ENCODE measurements at regions not wholly inside any gene's neighbourhood (a gene's known extent, or its start where the extent isn't known, plus 50 kb on each side); places are given as distances from the start of the nearest gene placed in this dataset.

DNA sequence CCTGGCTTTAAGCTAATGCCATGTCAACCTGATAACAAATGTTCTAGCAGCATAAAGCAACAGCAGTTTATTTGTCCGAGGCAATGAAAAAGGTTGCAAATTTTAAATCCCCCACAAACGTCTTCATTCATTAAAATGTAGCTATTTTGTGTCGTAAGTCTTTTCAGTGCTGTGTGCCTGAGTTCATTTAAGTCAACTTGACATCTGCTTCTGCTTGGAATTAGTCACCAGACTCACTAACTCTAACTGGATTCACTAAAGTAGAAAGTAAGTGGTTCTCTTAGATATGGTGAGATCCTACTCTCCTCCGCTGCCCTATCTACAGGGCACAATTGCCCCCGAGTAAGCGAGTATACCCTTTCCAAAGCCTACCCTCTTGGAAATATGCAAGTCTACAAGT is 118.4 kb upstream of the CHRM3 start:
- DNase-seq (ENCODE audit: low read depth, low spot score) = no peak

DNA sequence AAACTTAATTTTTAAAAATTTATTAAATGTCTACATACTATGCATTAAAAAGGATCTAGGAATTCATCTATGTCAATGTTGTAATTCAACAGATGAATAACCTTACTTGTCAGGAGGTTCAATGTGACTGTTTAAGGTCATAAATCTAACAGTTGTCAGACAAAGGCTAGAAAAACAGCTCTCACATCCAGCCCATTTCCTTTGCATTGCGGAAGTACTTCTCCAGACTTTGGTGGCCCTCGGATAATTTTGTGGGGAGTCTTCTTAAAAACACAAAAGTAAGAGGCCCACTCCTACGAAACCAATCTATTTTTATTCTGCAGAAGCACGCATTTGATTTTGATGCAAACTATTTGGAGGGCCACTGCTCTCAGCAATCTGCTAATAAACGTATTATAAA is 122.6 kb upstream of the CHRM3 start:
- no peak for DNase-seq (ENCODE audit: low read depth, low spot score)

DNA sequence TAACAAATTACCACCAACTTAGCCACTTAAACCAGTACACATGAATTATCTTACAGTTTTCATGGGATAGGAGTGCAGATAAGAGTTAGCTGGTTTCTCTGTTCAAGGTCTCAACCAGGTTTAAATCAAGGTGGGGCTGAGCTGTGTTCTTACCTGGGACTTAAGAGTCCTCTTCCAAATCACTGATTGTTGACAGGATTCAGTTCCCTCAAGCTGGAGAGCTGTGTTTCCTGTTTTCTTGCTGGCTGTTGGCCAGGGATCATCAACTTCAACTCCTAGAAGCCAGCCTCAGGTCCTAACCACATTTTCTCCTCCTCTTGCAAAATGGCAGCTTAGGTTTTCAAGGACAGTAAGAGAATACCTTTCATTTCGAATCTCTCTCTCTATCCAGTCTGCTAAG is 123.8 kb upstream of the CHRM3 start:
- no peak for DNase-seq (ENCODE audit: low read depth, low spot score)

DNA sequence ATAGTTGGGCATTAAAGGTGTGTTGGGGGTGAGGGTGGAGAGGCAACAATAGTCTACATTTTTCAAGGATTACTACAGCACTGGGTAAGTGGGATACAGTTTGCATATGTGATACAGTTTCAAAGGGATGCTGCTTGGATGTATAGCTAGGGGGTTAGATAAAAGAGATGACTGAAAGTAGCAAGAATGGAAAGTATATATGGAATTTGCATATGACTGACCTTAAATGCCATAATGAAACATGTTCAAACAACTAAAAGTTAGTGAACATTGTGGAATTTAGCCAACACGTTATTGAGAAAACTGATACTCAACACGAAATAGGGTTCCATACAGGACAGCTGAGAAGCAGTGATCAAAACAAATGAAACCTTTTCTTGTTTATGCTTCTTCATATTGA is 124.8 kb upstream of the CHRM3 start:
- DNase-seq (ENCODE audit: low read depth, low spot score) = no peak

DNA sequence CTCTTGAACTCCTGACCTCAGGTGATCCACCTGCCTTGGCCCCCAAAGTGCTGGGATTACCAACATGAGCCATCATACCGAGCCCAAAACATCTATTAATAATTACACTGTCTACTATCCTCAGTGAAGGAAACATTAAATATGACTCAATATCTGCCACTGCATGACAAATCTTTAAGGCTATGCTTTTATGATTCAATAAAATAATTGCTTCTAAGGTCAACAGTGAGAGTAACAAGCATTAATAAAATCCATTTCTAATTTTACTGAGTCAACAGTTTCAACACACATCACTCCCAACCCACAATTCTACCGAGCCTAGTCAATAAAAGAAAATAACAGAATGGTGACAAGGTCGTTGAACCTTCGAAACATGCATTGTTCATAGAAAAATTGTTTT is 125.5 kb upstream of the CHRM3 start:
- DNase-seq (ENCODE audit: low read depth, low spot score) = no peak

DNA sequence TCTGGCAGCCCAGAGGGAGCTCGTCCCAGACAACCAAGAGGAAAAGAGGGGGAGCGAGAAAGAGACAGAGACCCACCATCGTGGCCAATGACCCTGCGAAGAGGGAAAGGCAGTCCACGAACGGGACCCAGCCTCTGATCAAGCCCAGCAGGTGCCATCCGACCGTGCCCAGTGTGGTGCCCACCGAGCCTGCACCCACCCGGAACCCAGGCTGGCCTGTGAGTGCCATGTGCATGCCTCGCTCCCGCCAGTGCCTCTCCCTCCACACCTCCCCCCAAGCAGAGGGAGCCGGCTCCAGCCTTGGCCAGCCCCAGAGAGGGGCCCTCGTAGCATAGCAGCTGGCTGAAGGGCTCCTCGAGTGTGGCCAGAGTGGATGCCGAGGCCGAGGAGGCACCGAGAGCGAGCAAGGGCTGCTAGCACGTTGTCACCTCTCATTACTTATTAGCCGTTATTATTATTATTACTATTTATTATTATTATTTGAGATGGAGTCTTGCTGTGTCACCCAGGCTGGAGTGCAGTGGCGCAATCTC is 130.7 kb upstream of the CHRM3 start:
- DNase-seq (ENCODE audit: low read depth, low spot score) = no peak

DNA sequence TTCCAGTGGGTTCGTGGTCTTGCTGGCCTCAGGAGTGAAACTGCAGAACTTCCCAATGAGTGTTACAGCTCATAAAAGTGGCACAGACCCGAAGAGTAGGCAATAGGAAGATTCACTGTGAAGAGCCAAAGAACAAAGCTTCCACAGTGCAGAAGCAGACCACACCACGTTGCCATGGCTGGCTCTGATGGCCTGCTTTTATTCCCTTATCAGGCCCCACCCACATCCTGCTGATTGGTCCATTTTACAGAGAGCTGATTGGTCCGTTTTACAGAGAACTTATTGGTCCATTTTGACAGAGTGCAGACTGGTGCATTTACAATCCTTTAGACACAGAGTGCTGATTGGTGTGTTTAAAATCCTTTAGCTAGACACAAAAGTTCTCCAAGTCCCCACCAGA is 131.4 kb upstream of the CHRM3 start:
- DNase-seq (ENCODE audit: low read depth, low spot score) = no peak

DNA sequence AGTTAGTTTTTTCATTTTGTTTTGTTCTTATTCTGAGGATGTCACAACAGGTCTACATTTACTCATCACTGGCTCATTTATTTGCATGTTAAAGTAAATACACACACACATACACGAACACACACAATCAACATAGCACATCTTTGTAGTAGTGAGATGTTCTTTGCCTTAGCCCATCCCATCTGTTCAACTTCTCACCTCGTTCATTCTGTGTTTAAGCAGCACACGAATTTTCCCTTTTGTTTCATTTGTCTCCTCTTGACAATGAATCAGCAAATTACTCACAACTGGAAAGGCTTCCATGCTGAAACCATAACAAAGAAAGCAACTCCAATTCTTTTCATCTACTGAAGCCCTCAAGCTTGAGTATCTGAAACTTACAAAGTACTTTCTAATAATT is 133.3 kb upstream of the CHRM3 start:
- no peak for DNase-seq (ENCODE audit: low read depth, low spot score)

DNA sequence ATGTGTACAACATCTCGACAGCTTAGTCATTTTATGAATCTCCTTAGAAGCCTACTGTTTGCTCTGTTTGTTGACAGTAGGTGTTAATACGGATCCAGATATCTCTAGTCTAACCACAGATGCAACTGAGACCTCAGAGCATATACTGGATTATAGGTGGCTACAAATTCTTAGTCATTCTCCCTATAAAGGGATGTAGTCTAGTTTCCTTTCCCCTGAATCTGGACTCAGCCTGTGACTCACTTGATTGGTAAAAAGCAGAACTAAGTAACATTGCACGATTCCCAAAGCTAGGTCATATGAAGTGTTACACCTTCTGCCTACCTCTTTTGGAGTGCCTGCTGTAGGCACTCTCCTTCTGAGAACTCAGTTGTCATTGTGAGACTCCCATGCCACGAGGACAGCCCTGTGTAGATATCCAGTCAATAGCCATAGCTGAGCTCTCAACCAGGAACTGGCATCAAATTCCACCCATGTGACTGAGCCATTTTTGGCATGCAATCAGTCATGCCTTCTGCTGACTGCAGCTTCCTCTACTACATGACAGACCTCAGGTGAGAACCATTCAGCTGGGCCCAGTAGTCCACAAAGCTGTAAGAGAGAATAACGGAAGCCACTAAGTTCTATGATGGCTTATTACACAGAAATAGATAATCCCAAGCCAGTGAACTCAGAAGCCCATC is 135.9 kb upstream of the CHRM3 start:
- DNase-seq (ENCODE audit: low read depth, low spot score) = no peak

DNA sequence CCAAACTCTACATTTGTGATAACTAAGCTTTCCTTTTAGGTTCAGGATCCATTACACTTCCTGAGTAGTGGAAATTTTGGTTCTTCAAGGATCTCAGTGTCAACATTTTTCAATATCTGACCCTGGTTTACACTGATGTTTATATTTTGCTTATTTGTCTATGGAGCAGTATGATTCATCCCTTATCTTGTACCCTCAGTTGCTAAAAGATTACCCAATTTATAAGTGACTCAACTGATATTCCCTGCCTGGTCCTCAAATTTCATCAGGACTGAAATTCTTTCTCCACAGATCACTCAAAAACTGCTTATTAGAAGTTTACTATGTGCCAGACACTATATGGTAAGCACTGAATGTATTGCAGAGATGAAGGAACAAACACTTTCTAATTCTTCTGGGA is 139.1 kb upstream of the CHRM3 start:
- DNase-seq (ENCODE audit: low read depth, low spot score) = no peak

DNA sequence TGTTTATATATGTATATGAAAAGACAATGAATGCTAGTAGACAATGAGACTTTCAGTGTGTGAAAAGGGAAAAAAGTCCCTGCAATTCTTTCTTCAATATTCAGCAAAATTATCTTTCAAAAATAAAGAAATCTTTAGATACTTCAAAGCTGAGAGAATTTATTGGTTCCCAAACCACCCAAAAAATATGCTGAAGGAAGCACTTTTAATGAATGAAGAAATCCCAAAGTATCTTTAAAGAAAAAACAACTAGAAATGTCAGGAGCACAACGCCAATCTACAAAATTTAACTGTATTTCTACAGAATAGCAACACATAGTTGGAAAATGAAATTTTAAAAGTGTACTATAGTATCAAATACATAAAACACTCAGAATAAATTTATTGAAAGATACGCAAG is 142.3 kb upstream of the CHRM3 start:
- no peak for DNase-seq (ENCODE audit: low read depth, low spot score)

DNA sequence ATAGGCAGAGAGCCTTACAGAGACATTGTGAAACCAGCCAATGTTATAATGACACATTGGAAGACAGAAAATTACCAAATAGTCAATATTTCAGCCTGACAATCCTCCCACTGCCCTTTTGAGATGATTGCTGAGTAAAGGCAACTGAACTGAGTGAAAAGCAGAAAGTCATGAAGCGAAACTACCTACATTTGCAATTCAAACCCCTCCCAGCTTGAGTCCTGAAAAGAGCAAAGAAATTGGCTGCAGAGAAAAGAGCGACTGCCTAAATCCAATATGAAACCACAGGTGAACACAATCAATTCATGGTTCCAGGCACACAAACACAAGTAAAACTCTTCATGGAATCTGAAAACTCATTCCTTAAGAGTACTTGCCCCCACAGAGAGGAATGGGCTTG is 143.4 kb upstream of the CHRM3 start:
- no peak for DNase-seq (ENCODE audit: low read depth, low spot score)

DNA sequence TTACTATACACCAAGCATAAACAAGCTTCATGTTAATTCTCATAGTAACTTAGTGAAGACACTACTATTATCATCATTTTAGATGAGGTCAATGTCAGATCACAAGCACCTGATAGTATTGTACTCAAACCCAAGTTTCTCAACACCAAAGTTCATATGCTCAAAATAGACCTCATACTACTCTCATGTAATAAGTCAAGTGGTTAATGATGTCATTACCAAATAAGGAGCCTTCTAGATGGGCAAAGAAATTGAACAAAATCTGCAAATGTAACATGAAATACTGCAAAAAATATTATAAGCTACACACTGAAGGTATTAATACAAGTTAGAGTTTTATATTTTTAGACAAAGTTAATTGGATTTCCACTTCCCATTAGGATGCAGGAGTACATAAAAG is 144.0 kb upstream of the CHRM3 start:
- no peak for DNase-seq (ENCODE audit: low read depth, low spot score)

DNA sequence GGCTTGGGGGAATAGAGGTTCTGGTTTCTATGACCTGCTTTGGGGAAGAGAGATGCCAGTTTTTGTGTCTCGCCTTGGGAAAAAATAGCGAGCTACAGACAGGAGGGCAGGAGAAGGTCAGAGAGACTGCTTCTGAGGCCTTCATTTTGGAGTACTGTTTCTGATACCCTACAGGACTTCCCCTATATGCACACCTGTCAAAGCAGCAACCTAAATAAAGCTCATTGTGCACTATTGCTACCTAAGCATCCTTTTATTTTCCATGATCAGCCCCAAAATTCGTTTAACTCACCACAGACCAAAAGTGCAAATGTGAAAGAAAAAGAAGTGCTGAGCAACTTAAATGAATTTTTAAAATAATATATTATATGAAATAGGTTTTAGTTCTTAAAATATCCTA is 145.6 kb upstream of the CHRM3 start:
- no peak for DNase-seq (ENCODE audit: low read depth, low spot score)

DNA sequence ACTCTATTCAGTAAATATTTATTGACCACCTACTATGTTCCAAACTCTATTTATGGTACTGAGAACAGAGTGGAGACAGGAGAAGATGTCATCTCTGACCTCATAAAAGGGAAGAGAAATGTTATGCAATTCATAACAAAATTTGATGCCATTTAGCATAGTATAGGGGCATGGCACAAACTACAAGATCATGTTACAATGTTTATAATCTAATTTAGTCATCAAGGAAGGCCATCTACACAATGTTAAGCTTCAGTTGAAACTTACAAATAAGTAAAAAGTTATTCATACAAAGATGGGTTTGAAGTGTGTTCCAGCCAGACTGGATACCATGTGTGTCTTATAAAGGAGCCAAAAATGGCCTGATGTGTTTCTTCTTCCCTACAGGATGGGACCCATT is 146.8 kb upstream of the CHRM3 start:
- no peak for DNase-seq (ENCODE audit: low read depth, low spot score)

DNA sequence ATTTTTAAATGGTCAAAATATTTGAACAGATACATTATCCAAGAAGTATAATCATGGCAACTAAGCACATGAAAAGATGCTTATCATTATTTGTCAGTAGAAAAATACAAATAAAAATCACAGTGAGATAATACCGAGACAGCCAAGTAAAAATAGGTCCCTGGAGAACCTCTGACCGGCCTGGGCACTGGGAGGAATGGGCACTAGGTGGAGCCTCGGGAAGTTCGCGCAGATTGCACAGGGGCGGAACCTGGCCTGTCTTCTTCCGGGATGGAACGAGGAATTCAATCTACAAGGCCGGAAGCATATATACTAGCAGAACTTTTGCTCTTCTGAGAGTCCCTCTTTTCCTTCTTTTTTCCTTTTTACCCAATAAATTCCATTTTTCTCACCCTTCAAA is 148.5 kb upstream of the CHRM3 start:
- no peak for DNase-seq (ENCODE audit: low read depth, low spot score)

DNA sequence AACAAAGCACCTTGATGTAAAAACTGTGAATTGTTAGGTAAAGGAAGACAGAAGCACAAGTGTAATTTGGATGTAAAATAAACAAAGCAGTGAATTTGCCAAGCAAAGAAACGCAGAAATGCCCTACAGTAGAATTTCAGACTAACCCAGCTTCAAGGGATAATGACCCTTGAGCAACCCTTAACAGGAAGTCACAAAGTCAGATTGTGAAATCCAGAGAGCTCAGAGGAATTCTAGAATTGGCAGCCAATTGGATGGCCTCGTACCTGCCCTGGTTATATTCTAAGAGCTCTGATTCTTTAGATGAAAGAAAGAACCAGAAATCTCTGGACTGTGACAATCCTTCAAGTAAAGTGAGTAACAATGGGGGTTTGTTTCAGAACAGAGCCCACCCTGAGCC is 152.7 kb upstream of the CHRM3 start:
- no peak for DNase-seq (ENCODE audit: low read depth, low spot score)

DNA sequence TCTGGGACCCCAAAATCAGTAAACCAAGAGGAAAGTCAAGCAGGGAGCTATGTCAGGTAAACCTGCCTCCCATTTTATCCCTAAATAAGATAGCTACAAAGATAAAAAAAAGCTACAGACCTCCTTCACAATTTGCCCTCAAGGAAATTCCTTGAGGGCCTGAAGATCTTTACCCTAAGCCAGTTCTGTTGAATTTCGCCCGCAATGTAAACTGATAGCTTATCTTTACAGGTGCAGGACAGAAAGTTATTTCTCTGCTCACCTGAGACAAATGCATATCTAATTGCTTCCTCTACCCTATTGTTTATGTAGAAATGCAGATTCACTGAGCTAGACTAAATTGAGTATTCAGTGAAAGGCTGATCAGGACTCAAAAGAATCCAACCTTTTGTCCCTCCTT is 153.4 kb upstream of the CHRM3 start:
- DNase-seq (ENCODE audit: low read depth, low spot score) = no peak

DNA sequence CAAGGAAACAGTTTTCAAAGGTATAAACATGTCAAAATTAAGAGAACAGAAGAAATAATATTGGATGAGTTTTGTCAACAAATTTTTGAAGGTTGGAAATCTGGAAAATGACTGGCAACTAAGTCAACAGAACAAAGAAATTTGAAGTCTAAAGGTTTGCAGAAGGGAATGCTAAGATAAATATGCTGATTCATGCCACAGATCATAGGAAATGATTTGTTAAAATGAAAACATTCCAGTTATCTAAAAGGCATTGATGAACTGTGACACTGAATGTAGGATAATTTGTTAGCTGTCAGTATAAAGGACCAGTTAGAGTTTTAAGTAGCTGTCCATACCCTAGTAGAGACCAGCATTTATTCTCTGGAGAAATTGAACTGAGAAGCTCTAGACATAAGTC is 157.9 kb upstream of the CHRM3 start:
- no peak for DNase-seq (ENCODE audit: low read depth, low spot score)

DNA sequence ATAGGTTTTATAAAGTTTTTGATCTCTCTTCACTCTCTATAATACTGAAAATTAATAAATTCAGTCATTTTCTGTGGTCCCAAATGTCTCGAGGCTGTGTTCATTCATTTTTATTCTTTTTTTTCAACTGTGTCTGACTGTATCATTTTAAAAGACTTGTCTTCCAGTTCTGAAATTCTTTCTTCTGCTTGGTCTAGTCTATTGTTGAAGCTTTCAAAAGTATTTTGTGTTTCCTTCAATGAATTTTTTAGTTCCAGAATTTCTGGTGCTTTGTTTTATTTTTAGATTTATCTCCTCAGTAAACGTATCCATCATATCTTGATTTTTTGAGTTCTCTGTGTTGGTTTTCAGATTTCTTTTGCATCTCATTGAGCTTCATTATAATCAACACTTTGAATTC is 161.0 kb upstream of the CHRM3 start:
- no peak for DNase-seq (ENCODE audit: low read depth, low spot score)

DNA sequence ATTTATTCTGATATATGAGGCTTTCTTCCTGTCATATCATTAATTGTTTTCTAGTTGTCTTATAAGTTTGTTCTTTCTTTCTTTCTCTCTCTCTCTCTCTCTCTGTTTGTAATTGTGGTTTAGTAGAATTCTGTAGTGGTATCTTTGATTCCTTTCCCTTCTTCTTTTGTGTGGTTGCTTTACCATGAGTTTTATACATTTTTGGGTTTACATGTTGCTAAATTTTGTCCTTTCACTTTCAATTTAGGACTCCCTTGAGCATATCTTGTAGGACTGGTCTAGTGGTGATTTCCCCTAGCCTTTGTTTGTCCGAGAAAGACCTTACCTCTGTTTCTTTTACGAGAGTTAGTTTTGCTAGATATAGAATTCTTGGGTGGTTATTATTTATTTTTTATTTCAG is 162.3 kb upstream of the CHRM3 start:
- no peak for DNase-seq (ENCODE audit: low read depth, low spot score)

DNA sequence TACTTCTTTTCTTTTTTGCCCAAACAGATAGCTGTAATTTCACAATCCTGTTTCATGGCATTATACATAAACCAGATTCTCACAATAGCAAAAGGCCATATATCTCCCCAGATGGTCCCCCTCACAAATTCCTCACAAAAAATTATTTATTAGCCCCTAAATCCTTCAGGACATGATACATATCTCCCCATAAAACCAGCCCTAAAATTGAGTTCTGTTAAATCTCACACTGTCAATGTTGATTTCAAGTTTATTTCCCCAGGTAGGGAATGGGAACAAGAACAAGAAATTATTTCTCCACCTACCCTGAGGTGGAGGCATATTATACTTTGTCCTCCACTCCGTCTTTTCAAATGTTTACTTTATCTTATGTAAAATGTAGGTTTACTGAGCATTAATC is 163.4 kb upstream of the CHRM3 start:
- no peak for DNase-seq (ENCODE audit: low read depth, low spot score)

DNA sequence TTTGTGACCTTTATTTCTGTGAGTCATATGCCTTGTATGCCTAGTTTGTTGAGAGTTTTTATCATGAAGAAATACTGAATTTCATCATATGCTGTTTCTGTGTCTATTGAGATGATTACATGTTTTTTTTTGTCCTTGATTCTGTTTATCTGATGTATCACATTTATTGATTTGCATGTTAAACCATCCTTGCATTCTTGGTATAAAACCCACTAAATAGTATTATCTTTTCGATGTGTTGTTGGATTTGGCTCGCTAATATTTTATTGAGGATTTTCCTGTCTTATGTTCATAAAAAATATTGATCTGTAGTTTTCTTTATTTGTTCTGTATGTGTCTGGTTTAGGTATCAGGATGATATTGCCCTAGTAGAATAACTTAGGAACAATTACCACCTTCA is 164.7 kb upstream of the CHRM3 start:
- no peak for DNase-seq (ENCODE audit: low read depth, low spot score)

DNA sequence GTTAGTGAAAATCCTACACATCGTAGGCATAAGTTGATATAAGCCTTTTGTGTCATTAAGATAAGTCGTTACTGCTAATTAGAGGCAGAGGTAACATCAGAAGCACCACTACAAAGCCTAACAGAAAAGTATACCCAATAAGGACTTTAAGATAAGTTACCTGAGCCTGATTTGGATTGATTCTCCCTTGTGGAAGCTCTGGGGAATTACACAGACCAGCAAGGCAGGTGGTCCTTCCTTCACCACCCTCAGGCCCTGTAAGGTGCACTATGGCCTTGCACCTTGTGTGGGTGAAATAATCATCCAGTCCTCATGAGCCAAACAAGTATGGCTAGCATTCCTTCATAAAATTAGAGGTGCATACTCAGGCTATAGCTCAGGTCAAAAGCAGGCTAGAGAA is 166.7 kb upstream of the CHRM3 start:
- no peak for DNase-seq (ENCODE audit: low read depth, low spot score)

Data from brain pericyte (primary cell).